HEK293 (cell line): ENCODE measurements at regions not wholly inside any gene's neighbourhood (a gene's known extent, or its start where the extent isn't known, plus 50 kb on each side); places are given as distances from the start of the nearest gene placed in this dataset.
A peak's percentile ranks its signal among the peaks of the same experiment; 100 is the strongest.

Experiments
- CTCF ChIA-PET: fragments of 350-600 bp; formaldehyde crosslinking; extraction: SDS; loops from one replicate; lab custom pipeline; 2021; ENCODE audit warnings: antibody characterized with exemption; lab: Yijun Ruan, JAX
- POLR2A ChIA-PET: fragments of 300-600 bp; formaldehyde crosslinking; extraction: SDS; loops from one replicate; lab custom pipeline; 2020; ENCODE audit warnings: antibody characterized with exemption, inconsistent platforms; lab: Yijun Ruan, JAX
- H3K27ac ChIP-seq: fragments of 200-500 bp; sonication (Bioruptor generic); 2 replicates; pipeline ENCODE4 v1.5.1; 2014; ENCODE audit warnings: low read depth, low read length, control low read depth, inconsistent platforms; ENCODE audit errors: extremely low read depth
- H3K36me3 ChIP-seq, 2 experiments: fragments of 200-500 bp in 1 of 2; sonication (Bioruptor generic) in 1 of 2; 1 replicate in 1 of 2; 2 replicates in 1 of 2; pipeline ENCODE4 v1.5.1; 2014 to 2017; ENCODE audit warnings: inconsistent platforms in 2 of 2, low read length in 2 of 2; ENCODE audit not compliant: control insufficient read depth in 2 of 2, insufficient read depth in 1 of 2
- H3K4me1 ChIP-seq: fragments of 200-500 bp; sonication (Bioruptor generic); 2 replicates; pipeline ENCODE4 v1.5.1; 2014; ENCODE audit warnings: mild to moderate bottlenecking, low read length, inconsistent platforms; ENCODE audit not compliant: control insufficient read depth, insufficient read depth
- H3K4me3 ChIP-seq: 2 replicates; pipeline ENCODE4 v1.5.1; 2011; ENCODE audit warnings: low read depth, mild to moderate bottlenecking, control low read depth, low read length, moderate library complexity
- H3K9me3 ChIP-seq: fragments of 200-500 bp; sonication (Bioruptor generic); 2 replicates; pipeline ENCODE4 v1.5.1; 2014; ENCODE audit warnings: low read depth, low read length, inconsistent platforms; ENCODE audit not compliant: control insufficient read depth, insufficient read depth
- BCL11A ChIP-seq: fragments of 450-650 bp; formaldehyde crosslinking; IDR thresholded peaks from 2 replicates; pipeline ENCODE4 v1.5.1; 2016; ENCODE audit warnings: low read depth, missing biosample characterization, missing genetic modification characterization
- FEZF1 ChIP-seq: fragments of 450-650 bp; formaldehyde crosslinking; IDR thresholded peaks from 2 replicates; pipeline ENCODE4 v1.5.1; 2016; ENCODE audit warnings: missing biosample characterization, missing genetic modification characterization
- WT1 ChIP-seq: fragments of 450-650 bp; formaldehyde crosslinking; IDR thresholded peaks from 2 replicates; pipeline ENCODE4 v1.5.1; 2016; ENCODE audit warnings: missing biosample characterization, missing genetic modification characterization
- ZIC2 ChIP-seq: fragments of 450-650 bp; formaldehyde crosslinking; IDR thresholded peaks from 2 replicates; pipeline ENCODE4 v1.5.1; 2016; ENCODE audit warnings: missing biosample characterization, missing genetic modification characterization
- ZNF140 ChIP-seq: fragments of 450-650 bp; formaldehyde crosslinking; IDR thresholded peaks from 2 replicates; pipeline ENCODE4 v1.5.1; 2016; ENCODE audit warnings: missing biosample characterization, missing genetic modification characterization
- ZNF184 ChIP-seq: fragments of 450-650 bp; IDR thresholded peaks from 2 replicates; pipeline ENCODE4 v1.5.1; 2018; ENCODE audit warnings: missing biosample characterization, mild to moderate bottlenecking, missing genetic modification characterization
- ZNF324 ChIP-seq: fragments of 450-650 bp; formaldehyde crosslinking; IDR thresholded peaks from 2 replicates; pipeline ENCODE4 v1.5.1; 2016; ENCODE audit warnings: missing biosample characterization, missing genetic modification characterization
- ZNF341 ChIP-seq: fragments of 450-650 bp; formaldehyde crosslinking; IDR thresholded peaks from 2 replicates; pipeline ENCODE4; 2016; ENCODE audit warnings: low read depth, missing biosample characterization, missing genetic modification characterization
- ZNF416 ChIP-seq: fragments of 450-650 bp; formaldehyde crosslinking; IDR thresholded peaks from 2 replicates; pipeline ENCODE4 v1.5.1; 2016; ENCODE audit warnings: missing biosample characterization, missing genetic modification characterization
- ZNF48 ChIP-seq: fragments of 450-650 bp; formaldehyde crosslinking; IDR thresholded peaks from 2 replicates; pipeline ENCODE4 v1.5.1; 2016; ENCODE audit warnings: missing biosample characterization, missing genetic modification characterization
- ZSCAN16 ChIP-seq: fragments of 450-650 bp; formaldehyde crosslinking; IDR thresholded peaks from 2 replicates; pipeline ENCODE4 v1.5.1; 2016; ENCODE audit warnings: missing biosample characterization, missing genetic modification characterization
- ZXDB ChIP-seq: fragments of 450-650 bp; formaldehyde crosslinking; IDR thresholded peaks from 2 replicates; pipeline ENCODE4 v1.5.1; 2016; ENCODE audit warnings: missing biosample characterization, missing genetic modification characterization
- TF ChIP-seq, protein P1 (sequence below): fragments of 450-650 bp; formaldehyde crosslinking; IDR thresholded peaks from 2 replicates; pipeline ENCODE4 v1.5.1; 2017; ENCODE audit warnings: missing biosample characterization, missing genetic modification characterization
- TF ChIP-seq, protein P2 (sequence below): fragments of 450-650 bp; formaldehyde crosslinking; IDR thresholded peaks from 2 replicates; pipeline ENCODE4 v1.5.1; 2016; ENCODE audit warnings: missing biosample characterization, missing genetic modification characterization
- TF ChIP-seq, protein P3 (sequence below): fragments of 450-650 bp; formaldehyde crosslinking; IDR thresholded peaks from 2 replicates; pipeline ENCODE4 v1.5.1; 2016; ENCODE audit warnings: missing biosample characterization, missing genetic modification characterization
- TF ChIP-seq, protein P4 (sequence below): fragments of 450-650 bp; formaldehyde crosslinking; IDR thresholded peaks from 2 replicates; pipeline ENCODE4 v1.5.1; 2016; ENCODE audit warnings: missing biosample characterization, missing genetic modification characterization
- TF ChIP-seq, protein P5 (sequence below): fragments of 450-650 bp; IDR thresholded peaks from 2 replicates; pipeline ENCODE4 v1.5.1; 2018; ENCODE audit warnings: missing biosample characterization, mild to moderate bottlenecking, missing genetic modification characterization

DNA sequence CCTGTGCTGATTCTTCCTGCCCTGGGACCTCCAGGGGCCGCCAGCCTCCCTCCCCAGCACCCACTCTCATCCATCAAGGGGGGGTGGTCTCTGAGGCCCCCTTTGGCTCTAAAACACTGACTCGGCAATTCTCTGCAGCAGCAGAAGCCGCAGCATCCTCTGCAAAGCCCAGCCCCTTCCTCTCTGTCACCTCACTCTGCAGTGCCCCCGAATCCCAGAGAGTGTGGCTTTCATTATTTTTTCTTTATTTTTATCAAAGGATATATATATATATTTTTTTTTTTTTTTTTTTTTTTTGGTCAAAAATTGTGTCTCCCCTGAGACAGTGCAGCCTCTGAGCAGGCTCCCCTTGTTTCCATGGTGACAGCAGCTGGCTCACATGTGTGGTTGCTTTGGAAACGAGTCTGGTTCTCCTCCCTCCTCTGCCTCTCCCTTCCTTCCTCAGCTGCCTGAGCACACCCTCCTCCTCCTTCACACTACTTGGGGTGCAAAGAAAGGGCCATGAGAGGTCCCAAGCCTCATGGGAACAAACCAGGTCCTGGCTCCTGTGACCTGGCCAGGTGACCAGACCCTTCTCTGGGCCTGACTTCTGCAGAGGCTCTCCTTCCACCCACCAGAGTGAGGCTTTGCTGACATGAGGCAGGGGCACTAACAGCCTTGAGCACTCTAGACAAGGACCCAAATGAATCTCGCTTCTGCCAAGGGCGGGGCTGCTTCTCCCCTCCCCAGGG is 100.5 kb downstream of the LRRC74A start:
- ChIA-PET CTCF (no interaction called here), POLR2A (no interaction called here)
- TF ChIP-seq, protein P1, sequence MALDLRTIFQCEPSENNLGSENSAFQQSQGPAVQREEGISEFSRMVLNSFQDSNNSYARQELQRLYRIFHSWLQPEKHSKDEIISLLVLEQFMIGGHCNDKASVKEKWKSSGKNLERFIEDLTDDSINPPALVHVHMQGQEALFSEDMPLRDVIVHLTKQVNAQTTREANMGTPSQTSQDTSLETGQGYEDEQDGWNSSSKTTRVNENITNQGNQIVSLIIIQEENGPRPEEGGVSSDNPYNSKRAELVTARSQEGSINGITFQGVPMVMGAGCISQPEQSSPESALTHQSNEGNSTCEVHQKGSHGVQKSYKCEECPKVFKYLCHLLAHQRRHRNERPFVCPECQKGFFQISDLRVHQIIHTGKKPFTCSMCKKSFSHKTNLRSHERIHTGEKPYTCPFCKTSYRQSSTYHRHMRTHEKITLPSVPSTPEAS (tag by site-specific recombination): no peak
- peak; percentile 70 for TF ChIP-seq ZNF341 (tag by site-specific recombination)
- Histone ChIP-seq H3K4me1 (peaks cover 17% of the 10 kb centered on the region), H3K27ac (no peak overlapping the region), H3K9me3 (no peaks in the 10 kb centered on the region), H3K4me3 (no peak overlapping the region), H3K36me3 (no peaks in the 10 kb centered on the region)

DNA sequence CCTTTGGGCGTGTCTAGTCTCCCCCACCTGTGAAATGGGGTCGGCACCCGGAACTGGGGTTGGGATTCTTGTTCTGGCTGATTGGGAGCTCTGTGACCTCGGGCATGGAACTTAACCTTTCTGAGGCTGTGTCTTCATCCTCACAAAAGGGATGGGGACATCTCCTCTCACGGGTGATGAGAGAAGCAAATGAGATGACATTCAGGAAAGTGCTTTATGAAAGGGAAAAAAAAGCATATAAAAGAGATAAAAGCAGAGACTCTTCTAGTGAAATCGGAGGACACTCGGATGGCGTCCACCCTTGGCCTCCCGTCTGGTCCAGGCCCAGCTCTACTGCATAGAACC is 98.9 kb downstream of the LRRC74A start:
- H3K36me3 ChIP-seq: no peaks in the 10 kb centered on the region
- H3K4me3 ChIP-seq: no peak overlapping the region
- CTCF ChIA-PET: interaction anchor here (0.5 to 1.1 kb wide), 3 partner anchors 12 to 168 kb away, joined by 3 to 4 read pairs (median 3); no protein-coding TSS in a partner anchor
- H3K9me3 ChIP-seq: no peaks in the 10 kb centered on the region
- TF ChIP-seq ZNF140 (no peak), ZXDB (tag by site-specific recombination) (no peak), ZNF48 (tag by site-specific recombination) (no peak), ZNF416 (tag by site-specific recombination) (no peak), FEZF1 (no peak), ZSCAN16 (no peak), ZIC2 (tag by site-specific recombination) (no peak), ZNF184 (tag by site-specific recombination) (no peak), WT1 (tag by site-specific recombination) (no peak), ZNF324 (tag by site-specific recombination) (no peak), BCL11A (tag by site-specific recombination) (no peak)
- TF ChIP-seq, protein P2, sequence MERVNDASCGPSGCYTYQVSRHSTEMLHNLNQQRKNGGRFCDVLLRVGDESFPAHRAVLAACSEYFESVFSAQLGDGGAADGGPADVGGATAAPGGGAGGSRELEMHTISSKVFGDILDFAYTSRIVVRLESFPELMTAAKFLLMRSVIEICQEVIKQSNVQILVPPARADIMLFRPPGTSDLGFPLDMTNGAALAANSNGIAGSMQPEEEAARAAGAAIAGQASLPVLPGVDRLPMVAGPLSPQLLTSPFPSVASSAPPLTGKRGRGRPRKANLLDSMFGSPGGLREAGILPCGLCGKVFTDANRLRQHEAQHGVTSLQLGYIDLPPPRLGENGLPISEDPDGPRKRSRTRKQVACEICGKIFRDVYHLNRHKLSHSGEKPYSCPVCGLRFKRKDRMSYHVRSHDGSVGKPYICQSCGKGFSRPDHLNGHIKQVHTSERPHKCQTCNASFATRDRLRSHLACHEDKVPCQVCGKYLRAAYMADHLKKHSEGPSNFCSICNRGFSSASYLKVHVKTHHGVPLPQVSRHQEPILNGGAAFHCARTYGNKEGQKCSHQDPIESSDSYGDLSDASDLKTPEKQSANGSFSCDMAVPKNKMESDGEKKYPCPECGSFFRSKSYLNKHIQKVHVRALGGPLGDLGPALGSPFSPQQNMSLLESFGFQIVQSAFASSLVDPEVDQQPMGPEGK (tag by site-specific recombination): no peak
- TF ChIP-seq, protein P3, sequence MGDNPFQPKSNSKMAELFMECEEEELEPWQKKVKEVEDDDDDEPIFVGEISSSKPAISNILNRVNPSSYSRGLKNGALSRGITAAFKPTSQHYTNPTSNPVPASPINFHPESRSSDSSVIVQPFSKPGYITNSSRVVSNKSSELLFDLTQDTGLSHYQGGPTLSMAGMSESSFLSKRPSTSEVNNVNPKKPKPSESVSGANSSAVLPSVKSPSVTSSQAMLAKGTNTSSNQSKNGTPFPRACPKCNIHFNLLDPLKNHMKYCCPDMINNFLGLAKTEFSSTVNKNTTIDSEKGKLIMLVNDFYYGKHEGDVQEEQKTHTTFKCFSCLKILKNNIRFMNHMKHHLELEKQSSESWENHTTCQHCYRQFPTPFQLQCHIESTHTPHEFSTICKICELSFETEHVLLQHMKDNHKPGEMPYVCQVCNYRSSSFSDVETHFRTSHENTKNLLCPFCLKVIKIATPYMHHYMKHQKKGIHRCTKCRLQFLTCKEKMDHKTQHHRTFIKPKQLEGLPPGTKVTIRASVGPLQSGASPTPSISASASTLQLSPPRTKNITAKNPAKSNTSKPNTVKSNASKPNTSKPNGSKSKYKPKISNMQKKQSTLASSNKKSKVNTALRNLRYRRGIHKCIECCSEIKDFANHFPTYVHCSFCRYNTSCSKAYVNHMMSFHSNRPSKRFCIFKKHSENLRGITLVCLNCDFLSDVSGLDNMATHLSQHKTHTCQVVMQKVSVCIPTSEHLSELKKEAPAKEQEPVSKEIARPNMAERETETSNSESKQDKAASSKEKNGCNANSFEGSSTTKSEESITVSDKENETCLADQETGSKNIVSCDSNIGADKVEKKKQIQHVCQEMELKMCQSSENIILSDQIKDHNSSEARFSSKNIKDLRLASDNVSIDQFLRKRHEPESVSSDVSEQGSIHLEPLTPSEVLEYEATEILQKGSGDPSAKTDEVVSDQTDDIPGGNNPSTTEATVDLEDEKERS (tag by site-specific recombination): no peak
- TF ChIP-seq, protein P4, sequence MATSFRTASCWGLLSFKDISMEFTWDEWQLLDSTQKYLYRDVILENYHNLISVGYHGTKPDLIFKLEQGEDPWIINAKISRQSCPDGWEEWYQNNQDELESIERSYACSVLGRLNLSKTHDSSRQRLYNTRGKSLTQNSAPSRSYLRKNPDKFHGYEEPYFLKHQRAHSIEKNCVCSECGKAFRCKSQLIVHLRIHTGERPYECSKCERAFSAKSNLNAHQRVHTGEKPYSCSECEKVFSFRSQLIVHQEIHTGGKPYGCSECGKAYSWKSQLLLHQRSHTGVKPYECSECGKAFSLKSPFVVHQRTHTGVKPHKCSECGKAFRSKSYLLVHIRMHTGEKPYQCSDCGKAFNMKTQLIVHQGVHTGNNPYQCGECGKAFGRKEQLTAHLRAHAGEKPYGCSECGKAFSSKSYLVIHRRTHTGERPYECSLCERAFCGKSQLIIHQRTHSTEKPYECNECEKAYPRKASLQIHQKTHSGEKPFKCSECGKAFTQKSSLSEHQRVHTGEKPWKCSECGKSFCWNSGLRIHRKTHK (tag by site-specific recombination): no peak
- TF ChIP-seq, protein P5, sequence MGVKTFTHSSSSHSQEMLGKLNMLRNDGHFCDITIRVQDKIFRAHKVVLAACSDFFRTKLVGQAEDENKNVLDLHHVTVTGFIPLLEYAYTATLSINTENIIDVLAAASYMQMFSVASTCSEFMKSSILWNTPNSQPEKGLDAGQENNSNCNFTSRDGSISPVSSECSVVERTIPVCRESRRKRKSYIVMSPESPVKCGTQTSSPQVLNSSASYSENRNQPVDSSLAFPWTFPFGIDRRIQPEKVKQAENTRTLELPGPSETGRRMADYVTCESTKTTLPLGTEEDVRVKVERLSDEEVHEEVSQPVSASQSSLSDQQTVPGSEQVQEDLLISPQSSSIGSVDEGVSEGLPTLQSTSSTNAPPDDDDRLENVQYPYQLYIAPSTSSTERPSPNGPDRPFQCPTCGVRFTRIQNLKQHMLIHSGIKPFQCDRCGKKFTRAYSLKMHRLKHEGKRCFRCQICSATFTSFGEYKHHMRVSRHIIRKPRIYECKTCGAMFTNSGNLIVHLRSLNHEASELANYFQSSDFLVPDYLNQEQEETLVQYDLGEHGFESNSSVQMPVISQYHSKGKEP (tag by site-specific recombination): no peak
- peaks cover 21% of the 10 kb centered on the region for H3K4me1 ChIP-seq
- POLR2A ChIA-PET: no interaction called here
- H3K27ac ChIP-seq: no peak overlapping the region
